NB4 (cell line): ENCODE measurements at regions not wholly inside any gene's neighbourhood (a gene's known extent, or its start where the extent isn't known, plus 50 kb on each side); places are given as distances from the start of the nearest gene placed in this dataset.

Experiments
- DNase-seq: peaks from one replicate; pipeline ENCODE4 v3.0.0; 2010; ENCODE audit warnings: low read depth
- H3K4me3 ChIP-seq: one replicate; pipeline ENCODE4 v1.5.1; 2011; ENCODE audit warnings: mild to moderate bottlenecking, low read depth, low read length, moderate library complexity
- MAX ChIP-seq: IDR thresholded peaks from 2 replicates; pipeline ENCODE4 v1.6.1; 2011; ENCODE audit warnings: low read depth, low read length
- MYC ChIP-seq: IDR thresholded peaks from 2 replicates; pipeline ENCODE4 v1.6.1; 2011; ENCODE audit warnings: low read depth, low read length
- POLR2A ChIP-seq: IDR thresholded peaks from 2 replicates; pipeline ENCODE4 v1.6.1; 2011; ENCODE audit warnings: mild to moderate bottlenecking; ENCODE audit not compliant: insufficient read length; ENCODE audit errors: extremely low read depth
- TF ChIP-seq, protein P1 (sequence below): IDR thresholded peaks from one replicate; pipeline ENCODE4 v1.5.1; 2012; ENCODE audit warnings: low read depth, low read length

- DNase-seq, result no peak
- TF ChIP-seq MYC (no peak), MAX (no peak)
Observed at GRCh38 chr5:7218141-7218540, 177.8 kb upstream of the ADCY2 start.

GRCh38 chr5:7220156-7220555 lies 175.8 kb upstream of the ADCY2 start:
- H3K4me3 ChIP-seq, result no peak overlapping the region
- no peak for DNase-seq
- TF ChIP-seq POLR2A (no peak), MAX (no peak)
- TF ChIP-seq, protein P1, sequence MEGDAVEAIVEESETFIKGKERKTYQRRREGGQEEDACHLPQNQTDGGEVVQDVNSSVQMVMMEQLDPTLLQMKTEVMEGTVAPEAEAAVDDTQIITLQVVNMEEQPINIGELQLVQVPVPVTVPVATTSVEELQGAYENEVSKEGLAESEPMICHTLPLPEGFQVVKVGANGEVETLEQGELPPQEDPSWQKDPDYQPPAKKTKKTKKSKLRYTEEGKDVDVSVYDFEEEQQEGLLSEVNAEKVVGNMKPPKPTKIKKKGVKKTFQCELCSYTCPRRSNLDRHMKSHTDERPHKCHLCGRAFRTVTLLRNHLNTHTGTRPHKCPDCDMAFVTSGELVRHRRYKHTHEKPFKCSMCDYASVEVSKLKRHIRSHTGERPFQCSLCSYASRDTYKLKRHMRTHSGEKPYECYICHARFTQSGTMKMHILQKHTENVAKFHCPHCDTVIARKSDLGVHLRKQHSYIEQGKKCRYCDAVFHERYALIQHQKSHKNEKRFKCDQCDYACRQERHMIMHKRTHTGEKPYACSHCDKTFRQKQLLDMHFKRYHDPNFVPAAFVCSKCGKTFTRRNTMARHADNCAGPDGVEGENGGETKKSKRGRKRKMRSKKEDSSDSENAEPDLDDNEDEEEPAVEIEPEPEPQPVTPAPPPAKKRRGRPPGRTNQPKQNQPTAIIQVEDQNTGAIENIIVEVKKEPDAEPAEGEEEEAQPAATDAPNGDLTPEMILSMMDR, result no peak

More at GRCh38 chr5:7218141-7218540, 177.8 kb upstream of the ADCY2 start:
- H3K4me3 ChIP-seq, result no peak overlapping the region

GRCh38 chr5:7221041-7221440 lies 174.9 kb upstream of the ADCY2 start:
- TF ChIP-seq, protein P1, result no peak
- TF ChIP-seq POLR2A (no peak), MAX (no peak), MYC (no peak)
- no peak for DNase-seq
- H3K4me3 ChIP-seq, result no peak overlapping the region

- H3K4me3 ChIP-seq, result no peak overlapping the region
- DNase-seq, result no peak
- TF ChIP-seq POLR2A (no peak), MYC (no peak), MAX (no peak)
- TF ChIP-seq, protein P1, result no peak
Observed at GRCh38 chr5:7225826-7226225, 170.1 kb upstream of the ADCY2 start.

DNA sequence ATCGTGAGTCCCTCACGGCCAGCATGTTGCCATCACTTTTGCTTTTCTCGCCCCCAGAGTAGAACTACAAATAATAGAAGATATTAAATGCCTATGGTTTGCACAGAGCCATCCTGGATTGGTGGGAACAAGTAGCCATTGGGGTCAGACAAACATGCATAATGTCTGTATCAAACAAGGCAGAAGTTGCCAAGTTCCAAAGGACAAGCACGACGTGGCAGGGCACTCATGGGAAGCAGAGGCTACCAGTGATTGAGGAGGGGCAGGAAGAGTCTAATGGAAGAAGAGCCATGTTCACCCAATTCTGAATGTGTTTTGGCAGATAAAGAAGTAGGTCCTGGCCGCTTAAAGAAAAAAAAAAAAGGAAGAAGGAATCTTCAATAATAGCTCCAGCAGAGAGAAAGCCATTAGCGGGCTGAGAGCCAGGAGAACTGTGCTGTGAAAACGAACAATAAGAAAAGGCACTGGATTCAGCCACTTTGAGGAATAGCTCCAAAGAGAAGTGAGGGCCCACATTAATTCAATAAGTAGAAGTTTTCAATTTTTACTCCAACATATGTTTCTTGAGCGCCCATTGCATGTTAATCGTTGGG lies 153.7 kb upstream of the ADCY2 start:
- TF ChIP-seq POLR2A (no peak), MYC (no peak), MAX (no peak)
- TF ChIP-seq, protein P1, result no peak
- H3K4me3 ChIP-seq, result no peak overlapping the region
- no peak for DNase-seq

DNA sequence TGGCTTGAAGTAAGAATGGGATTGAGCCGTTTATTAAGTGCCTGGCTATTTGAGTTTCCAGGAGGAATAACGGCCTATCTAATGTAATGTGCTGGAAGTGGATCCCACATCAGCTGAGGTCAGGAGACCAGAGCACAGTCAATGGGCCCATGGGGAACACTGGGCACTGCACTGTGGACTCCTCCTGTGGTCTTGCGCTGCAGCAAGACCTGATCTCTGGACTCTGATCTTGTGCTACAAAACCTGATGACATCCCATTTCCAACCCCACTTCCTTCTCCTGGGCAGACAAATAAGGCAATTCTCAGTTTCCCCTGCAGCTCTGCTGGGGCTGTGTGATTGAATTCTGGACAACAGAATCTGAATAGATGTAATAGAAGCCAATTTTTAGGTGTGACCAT lies 151.7 kb upstream of the ADCY2 start:
- TF ChIP-seq POLR2A (no peak), MYC (no peak), MAX (no peak)
- TF ChIP-seq, protein P1, result no peak
- H3K4me3 ChIP-seq, result no peak overlapping the region
- DNase-seq, result no peak
